Suprapubic skin (tissue), 3 donors: ENCODE measurements at regions not wholly inside any gene's neighbourhood (a gene's known extent, or its start where the extent isn't known, plus 50 kb on each side); places are given as distances from the start of the nearest gene placed in this dataset.

Experiments used
- POLR2A ChIP-seq, 2 donors: fragments of 450-650 bp; IDR thresholded peaks; one replicate each; pipeline ENCODE4 v1.6.1; 2017; ENCODE audit warnings: antibody characterized with exemption in 2 of 2, mild to moderate bottlenecking in 2 of 2, moderate library complexity in 2 of 2
- TF ChIP-seq, protein P1 (sequence below), 2 donors: fragments of 200-600 bp in 1 of 2; fragments of 450-650 bp in 1 of 2; sonication (generic) in 1 of 2; IDR thresholded peaks; one replicate each; pipeline ENCODE4 v1.5.1; 2016 to 2019; ENCODE audit warnings: antibody characterized with exemption in 2 of 2, mild to moderate bottlenecking in 1 of 2, moderate library complexity in 1 of 2

DNA sequence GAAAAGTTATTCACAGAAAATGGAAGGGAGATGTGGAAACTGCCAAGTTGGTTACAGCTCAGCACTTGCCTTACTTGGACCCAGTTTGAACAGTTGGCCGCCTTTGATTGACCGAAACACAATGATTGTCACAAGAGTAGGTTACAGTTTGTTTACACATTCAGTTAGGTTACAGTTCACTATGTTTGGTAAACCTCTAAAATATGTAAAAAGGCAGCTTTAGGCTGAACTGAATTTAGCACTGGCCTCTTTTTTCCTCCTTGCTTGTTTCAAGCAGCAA is 116.2 kb downstream of the OLIG3 start:
- TF ChIP-seq, protein P1, sequence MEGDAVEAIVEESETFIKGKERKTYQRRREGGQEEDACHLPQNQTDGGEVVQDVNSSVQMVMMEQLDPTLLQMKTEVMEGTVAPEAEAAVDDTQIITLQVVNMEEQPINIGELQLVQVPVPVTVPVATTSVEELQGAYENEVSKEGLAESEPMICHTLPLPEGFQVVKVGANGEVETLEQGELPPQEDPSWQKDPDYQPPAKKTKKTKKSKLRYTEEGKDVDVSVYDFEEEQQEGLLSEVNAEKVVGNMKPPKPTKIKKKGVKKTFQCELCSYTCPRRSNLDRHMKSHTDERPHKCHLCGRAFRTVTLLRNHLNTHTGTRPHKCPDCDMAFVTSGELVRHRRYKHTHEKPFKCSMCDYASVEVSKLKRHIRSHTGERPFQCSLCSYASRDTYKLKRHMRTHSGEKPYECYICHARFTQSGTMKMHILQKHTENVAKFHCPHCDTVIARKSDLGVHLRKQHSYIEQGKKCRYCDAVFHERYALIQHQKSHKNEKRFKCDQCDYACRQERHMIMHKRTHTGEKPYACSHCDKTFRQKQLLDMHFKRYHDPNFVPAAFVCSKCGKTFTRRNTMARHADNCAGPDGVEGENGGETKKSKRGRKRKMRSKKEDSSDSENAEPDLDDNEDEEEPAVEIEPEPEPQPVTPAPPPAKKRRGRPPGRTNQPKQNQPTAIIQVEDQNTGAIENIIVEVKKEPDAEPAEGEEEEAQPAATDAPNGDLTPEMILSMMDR (IDR thresholded peaks at IDR 0.05), result no peak
- no peak for TF ChIP-seq POLR2A (IDR thresholded peaks at IDR 0.05)
